GM23338 (cell line): ENCODE measurements at regions not wholly inside any gene's neighbourhood (a gene's known extent, or its start where the extent isn't known, plus 50 kb on each side); places are given as distances from the start of the nearest gene placed in this dataset.

Experiments used
- ATAC-seq: fragments of 200-7000 bp; cut with Tn5 transposase; 3 replicates; pipeline ENCODE4 v1.9.1; 2020
- DNase-seq: peaks from one replicate; pipeline ENCODE4 v3.0.0-alpha.2; 2015; ENCODE audit warnings: low spot score
- H2AFZ ChIP-seq: fragments of 200-600 bp; sonication (generic); 2 replicates; pipeline ENCODE4 v1.8.0; 2016; ENCODE audit warnings: antibody characterized with exemption, mild to moderate bottlenecking, moderate library complexity
- H3F3A ChIP-seq: fragments of 200-600 bp; sonication (generic); replicated peaks from 2 replicates; pipeline ENCODE4 v1.8.0; 2017; ENCODE audit warnings: antibody characterized with exemption, mixed run types, low read depth
- H3K27ac ChIP-seq: fragments of 200-600 bp; sonication (generic); 2 replicates; pipeline ENCODE4 v1.6.1; 2016; ENCODE audit warnings: low read depth
- H3K27me3 ChIP-seq: fragments of 200-600 bp; sonication (generic); 2 replicates; pipeline ENCODE4 v1.8.0; 2016; ENCODE audit warnings: mild to moderate bottlenecking, mixed run types, moderate library complexity; ENCODE audit not compliant: insufficient read depth
- H3K36me3 ChIP-seq: fragments of 200-600 bp; sonication (generic); 2 replicates; pipeline ENCODE4 v1.8.0; 2016; ENCODE audit warnings: mild to moderate bottlenecking; ENCODE audit not compliant: insufficient read depth
- H3K4me1 ChIP-seq: fragments of 200-600 bp; sonication (generic); 2 replicates; pipeline ENCODE4 v1.8.0; 2016; ENCODE audit warnings: mild to moderate bottlenecking, moderate library complexity; ENCODE audit not compliant: insufficient read depth
- H3K4me2 ChIP-seq: fragments of 200-600 bp; sonication (generic); 2 replicates; pipeline ENCODE4 v1.7.1; 2017; ENCODE audit warnings: mixed run types
- H3K4me3 ChIP-seq: fragments of 200-600 bp; sonication (generic); 2 replicates; pipeline ENCODE4 v1.6.1; 2016; ENCODE audit warnings: mixed run types
- H3K79me2 ChIP-seq: fragments of 200-600 bp; sonication (generic); replicated peaks from 2 replicates; pipeline ENCODE4 v1.8.0; 2017; ENCODE audit warnings: mild to moderate bottlenecking; ENCODE audit not compliant: insufficient read depth
- H3K9me2 ChIP-seq: fragments of 200-600 bp; sonication (generic); 2 replicates; pipeline ENCODE4 v1.8.0; 2017; ENCODE audit not compliant: insufficient read depth
- H4K20me1 ChIP-seq: fragments of 200-600 bp; sonication (generic); replicated peaks from 2 replicates; pipeline ENCODE4 v1.8.0; 2017; ENCODE audit warnings: mild to moderate bottlenecking; ENCODE audit not compliant: insufficient read depth
- H3K27ac Mint-ChIP-seq: 2 replicates; pipeline ENCODE4 v1.8.0; 2020; ENCODE audit warnings: inconsistent platforms, mild to moderate bottlenecking, moderate library complexity, mixed read lengths
- H3K27me3 Mint-ChIP-seq: 3 replicates; pipeline ENCODE4 v1.8.0; 2022; ENCODE audit warnings: low read depth, mild to moderate bottlenecking, moderate library complexity, mixed read lengths, inconsistent platforms; ENCODE audit not compliant: insufficient read depth, poor library complexity
- H3K36me3 Mint-ChIP-seq: 3 replicates; pipeline ENCODE4 v1.8.0; 2021; ENCODE audit warnings: low read depth, mild to moderate bottlenecking, inconsistent platforms, moderate library complexity, mixed read lengths
- H3K4me1 Mint-ChIP-seq: 3 replicates; pipeline ENCODE4 v1.8.0; 2020; ENCODE audit warnings: mild to moderate bottlenecking, inconsistent platforms, mixed read lengths
- H3K4me3 Mint-ChIP-seq: 3 replicates; pipeline ENCODE4 v1.8.0; 2021; ENCODE audit warnings: moderate library complexity, mild to moderate bottlenecking, inconsistent platforms, mixed read lengths
- H3K9me3 Mint-ChIP-seq: 3 replicates; pipeline ENCODE4 v1.8.0; 2020; ENCODE audit warnings: moderate library complexity, mild to moderate bottlenecking, inconsistent platforms, mixed read lengths
- CTCF ChIP-seq, 2 experiments: fragments of 200-600 bp in 1 of 2; sonication (generic) in 1 of 2; conservative IDR thresholded peaks; 2 replicates each; pipeline versions ENCODE4 v1.5.1 to v1.6.1; 2016 to 2017; ENCODE audit warnings: antibody characterized with exemption in 2 of 2, low read depth in 2 of 2, mild to moderate bottlenecking in 2 of 2, moderate library complexity in 1 of 2
- EZH2phosphoT487 ChIP-seq: fragments of 200-600 bp; sonication (generic); IDR thresholded peaks from one replicate; pipeline ENCODE4 v1.8.1; 2018; ENCODE audit warnings: antibody characterized with exemption; ENCODE audit not compliant: unreplicated experiment
- POLR2AphosphoS5 ChIP-seq: IDR thresholded peaks from 2 replicates; pipeline ENCODE4 v1.6.1; 2016; ENCODE audit warnings: antibody characterized with exemption, low read depth
- ZNF114 ChIP-seq: fragments of 250-450 bp; sonication (Bioruptor Pico); IDR thresholded peaks from 2 replicates; pipeline ENCODE4 v1.5.0; 2020; ENCODE audit warnings: mild to moderate bottlenecking, moderate library complexity
- ZNF331 ChIP-seq: fragments of 250-450 bp; sonication (Bioruptor Pico); IDR thresholded peaks from 2 replicates; pipeline ENCODE4 v1.5.0; 2020; ENCODE audit warnings: low read depth, mild to moderate bottlenecking, moderate library complexity
- ZNF462 ChIP-seq: fragments of 250-450 bp; sonication (Bioruptor Pico); IDR thresholded peaks from 2 replicates; pipeline ENCODE4 v1.5.0; 2020; ENCODE audit warnings: mild to moderate bottlenecking, moderate library complexity

- peaks cover 8% of the 10 kb centered on the region; the same call in 2 of the 3 replicates for H3K36me3 Mint-ChIP-seq
- 0 out of 2 replicates have a peak, but pooled peaks cover 2% of the 10 kb centered on the region for H3K9me2 ChIP-seq
- no peak for ATAC-seq
These were observed 260.3 kb downstream of the KCNRG start for GRCh38 chr13:50275392-50276063.

More at GRCh38 chr13:50275392-50276063, 260.3 kb downstream of the KCNRG start:
- no peaks in the 10 kb centered on the region for H3K27me3 ChIP-seq
- H3K4me3 Mint-ChIP-seq: no peak overlapping the region
- TF ChIP-seq ZNF114 (CRISPR knock-in tag) (no peak), EZH2phosphoT487 (no peak), CTCF (conservative IDR thresholded peaks at IDR 0.05; ENCODE audit: low read depth in 2 of 2) (no peak), POLR2AphosphoS5 (no peak), ZNF331 (CRISPR knock-in tag) (no peak), ZNF462 (CRISPR knock-in tag) (no peak)
- no peaks in the 10 kb centered on the region for H3F3A ChIP-seq
- no peak overlapping the region for H2AFZ ChIP-seq
- peaks cover 8% of the 10 kb centered on the region; the same call in 1 of the 3 replicates for H3K9me3 Mint-ChIP-seq
- peaks cover 3% of the 10 kb centered on the region for H3K27me3 Mint-ChIP-seq
- H3K27ac Mint-ChIP-seq: no peak overlapping the region
- H3K4me1 ChIP-seq: peaks cover 20% of the 10 kb centered on the region
- no peak overlapping the region for H3K27ac ChIP-seq
- DNase-seq: no peak
- H3K36me3 ChIP-seq: no peaks in the 10 kb centered on the region
- H4K20me1 ChIP-seq: no peaks in the 10 kb centered on the region
- H3K4me3 ChIP-seq: no peak overlapping the region
- peaks cover 34% of the 10 kb centered on the region for H3K4me1 Mint-ChIP-seq
- H3K79me2 ChIP-seq: no peaks in the 10 kb centered on the region
- no peak overlapping the region for H3K4me2 ChIP-seq
